Activated naive CD4-positive, alpha-beta T cell treated with anti-CD3 and anti-CD28 coated beads, Interleukin-2, amount 10 ng/mL, durations not matched to agents 7 days and 5 days (primary cell): ENCODE measurements at regions not wholly inside any gene's neighbourhood (a gene's known extent, or its start where the extent isn't known, plus 50 kb on each side); places are given as distances from the start of the nearest gene placed in this dataset.

ENCODE experiments used
- CTCF ChIA-PET: fragments of 350-600 bp; sonication (Branson Sonifier 250); formaldehyde crosslinking; loops from one replicate; lab custom pipeline; 2021; ENCODE audit warnings: antibody characterized with exemption; lab: Charles Lee
- DNase-seq: peaks from one replicate; pipeline ENCODE4 v3.0.0-alpha.2; 2020
- H3K27ac Mint-ChIP-seq: one replicate; pipeline ENCODE4 v1.8.0; 2021; ENCODE audit warnings: mild to moderate bottlenecking, moderate library complexity, mixed read lengths
- H3K27me3 Mint-ChIP-seq: one replicate; pipeline ENCODE4 v1.8.0; 2021; ENCODE audit warnings: mild to moderate bottlenecking, mixed read lengths
- H3K36me3 Mint-ChIP-seq: one replicate; pipeline ENCODE4 v1.8.0; 2021; ENCODE audit warnings: mixed read lengths
- H3K4me1 Mint-ChIP-seq: one replicate; pipeline ENCODE4 v1.8.0; 2021; ENCODE audit warnings: mixed read lengths
- H3K4me3 Mint-ChIP-seq: one replicate; pipeline ENCODE4 v1.8.0; 2021; ENCODE audit warnings: mild to moderate bottlenecking, moderate library complexity, mixed read lengths
- H3K9me3 Mint-ChIP-seq: one replicate; pipeline ENCODE4 v1.8.0; 2021; ENCODE audit warnings: mixed read lengths

- Mint-ChIP-seq H3K4me3 (no peak overlapping the region), H3K4me1 (no peaks in the 10 kb centered on the region), H3K27ac (no peak overlapping the region), H3K27me3 (no peaks in the 10 kb centered on the region), H3K9me3 (no peaks in the 10 kb centered on the region), H3K36me3 (no peaks in the 10 kb centered on the region)
- DNase-seq, result no peak
- CTCF ChIA-PET, result no interaction called here
These were observed 167.7 kb upstream of the MYCN start for GRCh38 chr2:15772681-15773080.

GRCh38 chr2:15773204-15773603 is 167.1 kb upstream of the MYCN start:
- no peaks in the 10 kb centered on the region for H3K4me1 Mint-ChIP-seq
- no peak for DNase-seq
- H3K4me3 Mint-ChIP-seq, result no peak overlapping the region
- H3K27me3 Mint-ChIP-seq, result no peaks in the 10 kb centered on the region
- CTCF ChIA-PET, result no interaction called here
- H3K27ac Mint-ChIP-seq, result no peak overlapping the region
- no peaks in the 10 kb centered on the region for H3K9me3 Mint-ChIP-seq
- H3K36me3 Mint-ChIP-seq, result no peaks in the 10 kb centered on the region

GRCh38 chr2:15773846-15774245 is 166.5 kb upstream of the MYCN start:
- Mint-ChIP-seq H3K27ac (no peak overlapping the region), H3K4me1 (no peaks in the 10 kb centered on the region), H3K27me3 (no peaks in the 10 kb centered on the region), H3K9me3 (no peaks in the 10 kb centered on the region), H3K4me3 (no peak overlapping the region), H3K36me3 (no peaks in the 10 kb centered on the region)
- DNase-seq, result no peak
- CTCF ChIA-PET, result no interaction called here

- H3K4me1 Mint-ChIP-seq, result no peaks in the 10 kb centered on the region
- H3K36me3 Mint-ChIP-seq, result no peaks in the 10 kb centered on the region
- H3K9me3 Mint-ChIP-seq, result no peaks in the 10 kb centered on the region
- no peak overlapping the region for H3K4me3 Mint-ChIP-seq
- CTCF ChIA-PET, result no interaction called here
- H3K27ac Mint-ChIP-seq, result no peak overlapping the region
- DNase-seq, result no peak
- H3K27me3 Mint-ChIP-seq, result no peaks in the 10 kb centered on the region
These were observed 164.4 kb upstream of the MYCN start for GRCh38 chr2:15775753-15776628.

GRCh38 chr2:15776629-15776919 is 163.8 kb upstream of the MYCN start:
- CTCF ChIA-PET, result no interaction called here
- no peaks in the 10 kb centered on the region for H3K9me3 Mint-ChIP-seq
- no peak for DNase-seq
- H3K27me3 Mint-ChIP-seq, result no peaks in the 10 kb centered on the region
- H3K4me1 Mint-ChIP-seq, result no peaks in the 10 kb centered on the region
- H3K4me3 Mint-ChIP-seq, result no peak overlapping the region
- no peak overlapping the region for H3K27ac Mint-ChIP-seq
- no peaks in the 10 kb centered on the region for H3K36me3 Mint-ChIP-seq

- Mint-ChIP-seq H3K4me1 (no peaks in the 10 kb centered on the region), H3K36me3 (no peaks in the 10 kb centered on the region), H3K27ac (no peak overlapping the region), H3K4me3 (no peak overlapping the region), H3K27me3 (no peaks in the 10 kb centered on the region), H3K9me3 (no peaks in the 10 kb centered on the region)
- no peak for DNase-seq
- CTCF ChIA-PET, result no interaction called here
These were observed 163.2 kb upstream of the MYCN start for GRCh38 chr2:15776992-15777702.

GRCh38 chr2:15777795-15778371 is 162.5 kb upstream of the MYCN start:
- CTCF ChIA-PET, result no interaction called here
- no peak for DNase-seq
- H3K4me1 Mint-ChIP-seq, result no peaks in the 10 kb centered on the region
- no peak overlapping the region for H3K27ac Mint-ChIP-seq
- H3K4me3 Mint-ChIP-seq, result no peak overlapping the region
- H3K27me3 Mint-ChIP-seq, result no peaks in the 10 kb centered on the region
- H3K9me3 Mint-ChIP-seq, result no peaks in the 10 kb centered on the region
- no peaks in the 10 kb centered on the region for H3K36me3 Mint-ChIP-seq

- no peaks in the 10 kb centered on the region for H3K9me3 Mint-ChIP-seq
- H3K4me3 Mint-ChIP-seq, result no peak overlapping the region
- H3K27me3 Mint-ChIP-seq, result no peaks in the 10 kb centered on the region
These were observed 161.7 kb upstream of the MYCN start for GRCh38 chr2:15778529-15779219.

GRCh38 chr2:15779381-15780041 is 160.8 kb upstream of the MYCN start:
- H3K4me3 Mint-ChIP-seq, result no peak overlapping the region
- H3K27me3 Mint-ChIP-seq, result no peaks in the 10 kb centered on the region
- no peak for DNase-seq
- H3K27ac Mint-ChIP-seq, result no peak overlapping the region
- H3K9me3 Mint-ChIP-seq, result no peaks in the 10 kb centered on the region
- CTCF ChIA-PET, result no interaction called here
- no peaks in the 10 kb centered on the region for H3K36me3 Mint-ChIP-seq
- no peaks in the 10 kb centered on the region for H3K4me1 Mint-ChIP-seq

More at GRCh38 chr2:15778529-15779219, 161.7 kb upstream of the MYCN start:
- CTCF ChIA-PET, result no interaction called here
- Mint-ChIP-seq H3K36me3 (no peaks in the 10 kb centered on the region), H3K4me1 (no peaks in the 10 kb centered on the region), H3K27ac (no peak overlapping the region)
- no peak for DNase-seq

- Mint-ChIP-seq H3K27me3 (no peaks in the 10 kb centered on the region), H3K4me3 (no peak overlapping the region), H3K36me3 (no peaks in the 10 kb centered on the region), H3K27ac (no peak overlapping the region), H3K9me3 (no peaks in the 10 kb centered on the region), H3K4me1 (no peaks in the 10 kb centered on the region)
- CTCF ChIA-PET, result no interaction called here
- DNase-seq, result no peak
These were observed 160.1 kb upstream of the MYCN start for GRCh38 chr2:15780234-15780633.

- CTCF ChIA-PET, result no interaction called here
- Mint-ChIP-seq H3K27ac (no peak overlapping the region), H3K4me3 (no peak overlapping the region), H3K36me3 (no peaks in the 10 kb centered on the region), H3K4me1 (no peaks in the 10 kb centered on the region), H3K9me3 (no peaks in the 10 kb centered on the region), H3K27me3 (no peaks in the 10 kb centered on the region)
- DNase-seq, result no peak
These were observed 159.3 kb upstream of the MYCN start for GRCh38 chr2:15780912-15781574.

- no peak for DNase-seq
- CTCF ChIA-PET, result no interaction called here
- H3K4me1 Mint-ChIP-seq, result no peaks in the 10 kb centered on the region
- H3K9me3 Mint-ChIP-seq, result no peaks in the 10 kb centered on the region
- H3K27me3 Mint-ChIP-seq, result no peaks in the 10 kb centered on the region
- H3K36me3 Mint-ChIP-seq, result no peaks in the 10 kb centered on the region
- no peak overlapping the region for H3K4me3 Mint-ChIP-seq
- H3K27ac Mint-ChIP-seq, result no peak overlapping the region
These were observed 158.2 kb upstream of the MYCN start for GRCh38 chr2:15782009-15782751.

- no peak overlapping the region for H3K4me3 Mint-ChIP-seq
- no peaks in the 10 kb centered on the region for H3K36me3 Mint-ChIP-seq
- no peaks in the 10 kb centered on the region for H3K4me1 Mint-ChIP-seq
- no peaks in the 10 kb centered on the region for H3K9me3 Mint-ChIP-seq
- H3K27me3 Mint-ChIP-seq, result no peaks in the 10 kb centered on the region
- CTCF ChIA-PET, result no interaction called here
- no peak overlapping the region for H3K27ac Mint-ChIP-seq
- no peak for DNase-seq
These were observed 157.5 kb upstream of the MYCN start for GRCh38 chr2:15782769-15783294.
